PC-9 (cell line): ENCODE measurements at regions not wholly inside any gene's neighbourhood (a gene's known extent, or its start where the extent isn't known, plus 50 kb on each side); places are given as distances from the start of the nearest gene placed in this dataset.

ENCODE experiments used
- EZH2 ChIP-seq: fragments of 200-600 bp; sonication (generic); IDR thresholded peaks from 2 replicates; pipeline ENCODE4 v1.8.0; 2017; ENCODE audit warnings: antibody characterized with exemption, low read depth
- TF ChIP-seq, protein P1 (sequence below): fragments of 200-600 bp; sonication (generic); conservative IDR thresholded peaks from 2 replicates; pipeline ENCODE4 v1.6.1; 2017; ENCODE audit warnings: mixed run types, antibody characterized with exemption, mild to moderate bottlenecking, moderate library complexity

DNA sequence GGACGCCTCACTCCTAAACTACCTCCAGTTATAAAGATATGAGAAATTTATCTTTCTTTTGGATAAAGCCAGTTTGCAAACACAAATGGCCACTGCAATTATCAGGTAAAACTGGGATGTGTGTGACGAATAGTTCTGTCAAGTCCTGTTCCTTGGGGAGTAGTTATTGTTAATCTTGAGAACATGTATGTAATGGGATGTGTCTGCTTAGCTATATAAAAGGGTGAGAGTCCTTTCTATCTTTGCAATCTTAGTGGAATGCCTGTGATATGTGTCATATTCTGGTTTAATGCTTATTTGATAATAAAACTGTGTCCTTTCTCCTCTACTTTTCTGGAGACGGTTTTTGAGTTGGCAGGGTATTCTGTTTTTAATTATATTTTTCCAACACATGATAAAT, 56.1 kb upstream of the PKP2 start:
- no peak for TF ChIP-seq EZH2
- TF ChIP-seq, protein P1, sequence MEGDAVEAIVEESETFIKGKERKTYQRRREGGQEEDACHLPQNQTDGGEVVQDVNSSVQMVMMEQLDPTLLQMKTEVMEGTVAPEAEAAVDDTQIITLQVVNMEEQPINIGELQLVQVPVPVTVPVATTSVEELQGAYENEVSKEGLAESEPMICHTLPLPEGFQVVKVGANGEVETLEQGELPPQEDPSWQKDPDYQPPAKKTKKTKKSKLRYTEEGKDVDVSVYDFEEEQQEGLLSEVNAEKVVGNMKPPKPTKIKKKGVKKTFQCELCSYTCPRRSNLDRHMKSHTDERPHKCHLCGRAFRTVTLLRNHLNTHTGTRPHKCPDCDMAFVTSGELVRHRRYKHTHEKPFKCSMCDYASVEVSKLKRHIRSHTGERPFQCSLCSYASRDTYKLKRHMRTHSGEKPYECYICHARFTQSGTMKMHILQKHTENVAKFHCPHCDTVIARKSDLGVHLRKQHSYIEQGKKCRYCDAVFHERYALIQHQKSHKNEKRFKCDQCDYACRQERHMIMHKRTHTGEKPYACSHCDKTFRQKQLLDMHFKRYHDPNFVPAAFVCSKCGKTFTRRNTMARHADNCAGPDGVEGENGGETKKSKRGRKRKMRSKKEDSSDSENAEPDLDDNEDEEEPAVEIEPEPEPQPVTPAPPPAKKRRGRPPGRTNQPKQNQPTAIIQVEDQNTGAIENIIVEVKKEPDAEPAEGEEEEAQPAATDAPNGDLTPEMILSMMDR: no peak
